H1 (cell line): ENCODE measurements at regions not wholly inside any gene's neighbourhood (a gene's known extent, or its start where the extent isn't known, plus 50 kb on each side); places are given as distances from the start of the nearest gene placed in this dataset.

Experiments
- ASH2L ChIP-seq: fragments of 200-600, 300-600 bp; sonication (generic); IDR thresholded peaks from one replicate; pipeline ENCODE4 v1.7.1; 2017; ENCODE audit warnings: low read length
- BACH1 ChIP-seq: IDR thresholded peaks from 2 replicates; pipeline ENCODE4 v1.6.1; 2012; ENCODE audit warnings: low read length, improper control_type of control experiment
- CHD1 ChIP-seq: IDR thresholded peaks from 2 replicates; pipeline ENCODE4 v1.6.1; 2012; ENCODE audit warnings: low read depth, low read length, improper control_type of control experiment
- TAF1 ChIP-seq: IDR thresholded peaks from 2 replicates; pipeline ENCODE4 v1.6.1; 2011; ENCODE audit warnings: mild to moderate bottlenecking, low read depth, low read length

DNA sequence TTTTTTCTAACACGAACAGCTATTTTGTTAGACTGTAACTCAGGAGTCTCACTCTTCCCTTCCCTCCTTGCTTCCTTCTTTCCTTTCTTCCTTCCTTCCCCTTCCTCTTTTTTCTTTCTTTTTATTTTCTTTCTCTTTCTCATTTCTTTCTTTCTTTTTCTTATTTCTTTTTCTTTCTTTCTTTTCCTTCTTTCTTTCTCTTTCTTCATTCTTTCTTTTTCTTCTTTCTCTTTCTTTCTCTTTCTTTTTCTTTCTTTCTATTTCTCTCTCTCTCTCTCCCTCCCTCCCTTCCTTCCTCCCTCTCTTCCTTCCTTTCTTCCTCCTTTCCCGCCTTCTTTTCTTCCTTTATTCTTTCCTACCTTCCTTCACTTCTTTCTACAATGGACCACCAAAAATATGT, 1443.0 kb upstream of the LRRTM3 start (continued):
- TF ChIP-seq TAF1 (no peak), ASH2L (no peak), CHD1 (no peak), BACH1 (no peak)
